ENCODE measurements at regions not wholly inside any gene's neighbourhood (a gene's known extent, or its start where the extent isn't known, plus 50 kb on each side); places are given as distances from the start of the nearest gene placed in this dataset.

- no peak for DNase-seq (ENCODE audit: low read depth)
- no peak overlapping the region for H3K4me3 ChIP-seq (ENCODE audit: control insufficient read depth, low read depth, low read length)
- TF ChIP-seq, protein P1, sequence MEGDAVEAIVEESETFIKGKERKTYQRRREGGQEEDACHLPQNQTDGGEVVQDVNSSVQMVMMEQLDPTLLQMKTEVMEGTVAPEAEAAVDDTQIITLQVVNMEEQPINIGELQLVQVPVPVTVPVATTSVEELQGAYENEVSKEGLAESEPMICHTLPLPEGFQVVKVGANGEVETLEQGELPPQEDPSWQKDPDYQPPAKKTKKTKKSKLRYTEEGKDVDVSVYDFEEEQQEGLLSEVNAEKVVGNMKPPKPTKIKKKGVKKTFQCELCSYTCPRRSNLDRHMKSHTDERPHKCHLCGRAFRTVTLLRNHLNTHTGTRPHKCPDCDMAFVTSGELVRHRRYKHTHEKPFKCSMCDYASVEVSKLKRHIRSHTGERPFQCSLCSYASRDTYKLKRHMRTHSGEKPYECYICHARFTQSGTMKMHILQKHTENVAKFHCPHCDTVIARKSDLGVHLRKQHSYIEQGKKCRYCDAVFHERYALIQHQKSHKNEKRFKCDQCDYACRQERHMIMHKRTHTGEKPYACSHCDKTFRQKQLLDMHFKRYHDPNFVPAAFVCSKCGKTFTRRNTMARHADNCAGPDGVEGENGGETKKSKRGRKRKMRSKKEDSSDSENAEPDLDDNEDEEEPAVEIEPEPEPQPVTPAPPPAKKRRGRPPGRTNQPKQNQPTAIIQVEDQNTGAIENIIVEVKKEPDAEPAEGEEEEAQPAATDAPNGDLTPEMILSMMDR (IDR thresholded peaks at IDR 0.05; ENCODE audit: control insufficient read depth, insufficient read depth, low read depth, low read length, missing control alignments) = no peak
Observed at GRCh38 chr13:24107955-24108614, 52.4 kb upstream of the SPATA13 start.

GRCh38 chr13:24108615-24108965 lies 51.9 kb upstream of the SPATA13 start:
- no peak for DNase-seq (ENCODE audit: low read depth)
- TF ChIP-seq, protein P1 (IDR thresholded peaks at IDR 0.05; ENCODE audit: control insufficient read depth, insufficient read depth, low read depth, low read length, missing control alignments) = no peak
- no peak overlapping the region for H3K4me3 ChIP-seq (ENCODE audit: control insufficient read depth, low read depth, low read length)

- no peak for DNase-seq (ENCODE audit: low read depth)
- TF ChIP-seq, protein P1 (IDR thresholded peaks at IDR 0.05; ENCODE audit: control insufficient read depth, insufficient read depth, low read depth, low read length, missing control alignments) = no peak
- no peak overlapping the region for H3K4me3 ChIP-seq (ENCODE audit: control insufficient read depth, low read depth, low read length)
Observed at GRCh38 chr13:24110011-24110410, 50.5 kb upstream of the SPATA13 start.

All from AG09309 (cell line).